CD4-positive, alpha-beta memory T cell (primary cell): ENCODE measurements at regions not wholly inside any gene's neighbourhood (a gene's known extent, or its start where the extent isn't known, plus 50 kb on each side); places are given as distances from the start of the nearest gene placed in this dataset.

Experiments
- CTCF ChIA-PET: fragments of 350-600 bp; sonication (Branson Sonifier 250); formaldehyde crosslinking; loops from one replicate; lab custom pipeline; 2021; ENCODE audit warnings: inconsistent platforms; ENCODE audit not compliant: partially characterized antibody; lab: Charles Lee
- POLR2A ChIA-PET: fragments of 350-600 bp; sonication (Branson Sonifier 250); formaldehyde crosslinking; loops from one replicate; lab custom pipeline; 2021; ENCODE audit not compliant: partially characterized antibody; lab: Charles Lee
- DNase-seq, 5 donors: peaks; one replicate each; pipeline versions ENCODE4 v3.0.0 to v3.0.0-alpha.2; 2020 to 2022; ENCODE audit warnings: mixed read lengths in 1 of 5
- H3K27ac ChIP-seq: one replicate; pipeline ENCODE4 v1.7.0; 2013; ENCODE audit warnings: low read depth, low read length
- H3K27me3 ChIP-seq: 2 replicates; pipeline ENCODE4 v1.7.0; 2013; ENCODE audit warnings: mild to moderate bottlenecking, low read length, moderate library complexity; ENCODE audit not compliant: insufficient read depth
- H3K36me3 ChIP-seq: 2 replicates; pipeline ENCODE4 v1.7.0; 2013; ENCODE audit warnings: mild to moderate bottlenecking, low read length, moderate library complexity; ENCODE audit not compliant: insufficient read depth
- H3K4me1 ChIP-seq: 2 replicates; pipeline ENCODE4 v1.7.0; 2013; ENCODE audit warnings: mild to moderate bottlenecking, low read length, moderate library complexity; ENCODE audit not compliant: insufficient read depth
- H3K4me3 ChIP-seq, 2 donors: one replicate each; pipeline ENCODE4 v1.7.0; 2013; ENCODE audit warnings: low read length in 2 of 2, mild to moderate bottlenecking in 1 of 2
- H3K9me3 ChIP-seq, 2 donors: one replicate each; pipeline ENCODE4 v1.7.0; 2013; ENCODE audit warnings: low read length in 2 of 2, control low read depth in 1 of 2; ENCODE audit not compliant: control insufficient read depth in 1 of 2
- H3K27ac Mint-ChIP-seq, 7 donors: one replicate each; pipeline ENCODE4 v1.8.0; 2020 to 2021; ENCODE audit warnings: mixed read lengths in 7 of 7, mild to moderate bottlenecking in 6 of 7, inconsistent platforms in 3 of 7, moderate library complexity in 3 of 7
- H3K27me3 Mint-ChIP-seq, 2 donors: one replicate each; pipeline ENCODE4 v1.8.0; 2020 to 2021; ENCODE audit warnings: mixed read lengths in 2 of 2
- H3K36me3 Mint-ChIP-seq, 2 donors: one replicate each; pipeline ENCODE4 v1.8.0; 2020 to 2021; ENCODE audit warnings: mixed read lengths in 2 of 2, inconsistent platforms in 1 of 2, mild to moderate bottlenecking in 1 of 2
- H3K4me1 Mint-ChIP-seq, 4 donors: one replicate each; pipeline ENCODE4 v1.8.0; 2020 to 2021; ENCODE audit warnings: mixed read lengths in 4 of 4, mild to moderate bottlenecking in 1 of 4
- H3K4me3 Mint-ChIP-seq, 8 donors: one replicate each; pipeline ENCODE4 v1.8.0; 2020 to 2021; ENCODE audit warnings: mixed read lengths in 8 of 8, mild to moderate bottlenecking in 7 of 8, moderate library complexity in 6 of 8, inconsistent platforms in 3 of 8
- H3K9me3 Mint-ChIP-seq, 8 donors: one replicate each; pipeline ENCODE4 v1.8.0; 2020 to 2021; ENCODE audit warnings: mixed read lengths in 8 of 8, mild to moderate bottlenecking in 5 of 8, inconsistent platforms in 3 of 8, moderate library complexity in 1 of 8
- intact Hi-C: fragments of 100-400 bp; cut with micrococcal nuclease; formaldehyde crosslinking; loops from one replicate; pipeline ENCODE4 v1.15.1; 2023

DNA sequence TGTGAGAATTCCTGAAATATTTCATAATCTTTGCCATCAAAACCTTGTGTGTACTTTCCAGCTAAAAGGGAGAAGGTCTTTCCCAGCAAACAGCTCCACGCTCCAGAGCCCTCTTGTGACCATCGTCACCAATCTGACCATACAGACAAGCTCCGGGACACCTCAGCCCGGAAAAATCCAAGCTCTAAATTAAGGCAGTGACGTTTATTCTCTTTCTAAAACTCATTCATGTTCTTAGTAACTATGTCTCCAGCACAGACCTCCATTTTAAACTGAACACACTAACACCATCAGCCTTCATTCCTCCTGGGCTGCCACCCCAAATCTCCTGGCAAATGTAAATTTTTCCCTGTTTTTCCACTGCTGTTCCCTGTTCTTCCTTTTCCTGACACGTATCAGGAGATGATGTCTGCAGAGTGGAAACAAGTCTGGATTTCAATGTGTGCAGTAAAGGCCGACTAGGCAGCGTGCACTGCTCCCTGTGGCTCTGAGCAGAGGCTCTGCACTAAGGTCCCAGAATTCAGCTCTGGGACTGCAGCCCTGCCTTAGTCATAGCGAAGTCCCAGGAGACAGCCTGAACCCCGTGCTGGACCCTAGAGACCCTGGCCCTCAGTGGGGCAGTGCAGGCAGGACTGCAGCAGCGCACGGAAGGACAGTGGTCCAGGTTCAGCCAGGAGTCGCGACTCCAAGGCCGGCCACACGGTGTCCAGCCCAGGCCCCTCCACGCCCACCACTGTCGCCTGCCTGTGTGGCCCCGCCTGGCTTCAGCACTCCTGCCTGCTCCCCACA, 452.5 kb upstream of the SALL3 start:
- H3K27ac ChIP-seq, result no peak overlapping the region
- Mint-ChIP-seq H3K36me3 (no peaks in the 10 kb centered on the region), H3K9me3 (peaks cover 0 to 4% (median 0%) of the 10 kb centered on the region in 8 donors), H3K27me3 (peaks cover 0 to 1% of the 10 kb centered on the region in 2 donors), H3K4me3 (no peak overlapping the region), H3K4me1 (no peaks in the 10 kb centered on the region), H3K27ac (peak overlapping the region in 1 of 7 donors; percentile 56)
- CTCF ChIA-PET, result no interaction called here
- no peak overlapping the region for H3K4me3 ChIP-seq
- intact Hi-C loops, result no loop called here
- no peaks in the 10 kb centered on the region for H3K36me3 ChIP-seq
- no peak for DNase-seq
- H3K9me3 ChIP-seq, result no peaks in the 10 kb centered on the region
- no peaks in the 10 kb centered on the region for H3K27me3 ChIP-seq
- no peaks in the 10 kb centered on the region for H3K4me1 ChIP-seq
- POLR2A ChIA-PET, result no interaction called here

DNA sequence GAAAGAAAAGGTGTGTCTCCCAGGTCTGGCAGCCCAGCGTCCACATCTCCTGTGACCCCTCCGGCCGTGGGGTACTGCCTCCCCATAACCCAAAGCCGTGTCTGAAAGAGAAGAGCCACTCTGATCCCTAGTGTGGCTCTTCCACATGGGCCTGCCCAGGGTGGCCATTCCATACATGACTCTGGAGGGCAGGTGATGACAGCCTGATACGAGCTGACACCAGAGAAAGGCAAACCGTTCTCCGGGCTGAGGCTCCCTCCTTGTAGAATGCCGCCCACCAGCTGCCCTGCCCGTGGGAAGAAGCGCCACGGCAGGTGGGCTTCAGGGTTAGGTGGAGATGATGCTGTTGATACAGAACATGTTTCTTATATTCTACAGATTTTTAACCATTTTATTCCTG, 451.6 kb upstream of the SALL3 start:
- no peak overlapping the region for H3K27ac ChIP-seq
- no peaks in the 10 kb centered on the region for H3K4me1 ChIP-seq
- intact Hi-C loops, result no loop called here
- DNase-seq, result no peak
- Mint-ChIP-seq H3K27ac (no peak overlapping the region), H3K27me3 (peaks cover 0 to 1% of the 10 kb centered on the region in 2 donors), H3K4me1 (no peaks in the 10 kb centered on the region), H3K9me3 (peaks cover 0 to 4% (median 0%) of the 10 kb centered on the region in 8 donors), H3K36me3 (no peaks in the 10 kb centered on the region), H3K4me3 (no peak overlapping the region)
- H3K27me3 ChIP-seq, result no peaks in the 10 kb centered on the region
- H3K4me3 ChIP-seq, result no peak overlapping the region
- H3K9me3 ChIP-seq, result no peaks in the 10 kb centered on the region
- ChIA-PET CTCF (no interaction called here), POLR2A (no interaction called here)
- H3K36me3 ChIP-seq, result no peaks in the 10 kb centered on the region

DNA sequence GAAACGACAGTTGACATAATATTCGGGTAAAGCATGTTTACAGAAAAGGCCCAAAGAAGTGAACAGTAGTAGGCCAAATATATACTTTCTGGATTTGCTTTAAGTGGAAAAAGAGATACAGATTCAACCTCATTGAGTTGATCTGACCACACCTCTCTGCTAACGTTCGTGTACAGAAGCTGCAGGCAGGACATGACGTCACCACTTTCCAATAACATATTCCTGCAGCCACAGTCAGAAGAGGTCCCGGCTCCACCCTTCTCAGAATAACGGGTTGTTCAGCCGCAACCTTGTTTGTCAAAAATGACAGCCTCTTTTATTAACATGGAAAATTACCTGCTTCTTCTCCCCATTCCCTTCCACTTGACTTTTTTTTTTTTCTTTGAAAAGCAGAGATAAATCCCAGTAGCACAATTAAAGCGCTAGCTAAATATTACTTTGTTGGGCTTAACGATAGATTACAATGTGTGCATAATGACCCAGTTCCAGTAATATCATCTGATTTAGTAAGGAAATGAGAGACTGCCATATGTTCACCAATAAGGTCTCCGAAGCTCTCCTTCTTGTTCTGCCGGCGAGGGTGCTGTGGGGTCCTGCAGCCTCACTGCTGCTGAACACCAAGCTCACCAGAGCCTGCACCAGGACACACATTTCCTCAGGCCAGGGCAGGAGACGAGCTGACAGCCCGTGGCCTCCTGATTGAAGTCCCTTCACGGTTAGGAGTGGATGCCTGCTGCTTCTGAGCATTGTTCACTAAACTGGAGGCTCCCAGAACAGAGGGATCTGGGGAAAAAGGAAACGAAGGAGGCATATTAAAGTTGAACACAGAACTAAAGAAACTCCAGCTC, 451.0 kb upstream of the SALL3 start:
- intact Hi-C loops, result no loop called here
- no peaks in the 10 kb centered on the region for H3K36me3 Mint-ChIP-seq
- Histone ChIP-seq H3K9me3 (no peaks in the 10 kb centered on the region), H3K4me3 (no peak overlapping the region), H3K27ac (no peak overlapping the region), H3K36me3 (no peaks in the 10 kb centered on the region), H3K4me1 (no peaks in the 10 kb centered on the region), H3K27me3 (no peaks in the 10 kb centered on the region)
- POLR2A ChIA-PET, result no interaction called here
- no peaks in the 10 kb centered on the region for H3K4me1 Mint-ChIP-seq
- CTCF ChIA-PET, result no interaction called here
- H3K27ac Mint-ChIP-seq, result no peak overlapping the region
- peaks cover 0 to 3% (median 0%) of the 10 kb centered on the region in 8 donors for H3K9me3 Mint-ChIP-seq
- no peak for DNase-seq
- peaks cover 0 to 1% of the 10 kb centered on the region in 2 donors for H3K27me3 Mint-ChIP-seq
- H3K4me3 Mint-ChIP-seq, result no peak overlapping the region

DNA sequence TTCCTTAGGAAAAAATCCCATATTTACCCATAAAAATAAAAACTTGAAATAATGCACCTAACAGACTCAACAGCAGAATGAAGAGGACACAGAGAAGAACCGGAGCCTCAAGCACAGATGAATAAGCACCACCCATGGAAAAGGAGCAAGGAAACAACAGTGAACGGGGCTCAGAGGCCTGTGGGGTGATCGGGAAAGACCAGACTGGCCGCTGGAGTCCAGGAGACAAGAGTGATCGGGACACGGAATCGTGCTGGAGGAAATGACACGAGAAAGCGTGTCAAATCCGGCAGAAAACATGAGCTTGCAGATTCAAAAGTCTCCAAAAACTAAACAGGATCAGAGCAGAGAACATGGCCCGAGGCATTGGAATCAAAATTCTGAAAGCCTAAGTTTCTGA, 448.0 kb upstream of the SALL3 start:
- Mint-ChIP-seq H3K27me3 (peaks cover 0 to 1% of the 10 kb centered on the region in 2 donors), H3K4me1 (no peaks in the 10 kb centered on the region), H3K27ac (no peak overlapping the region), H3K4me3 (no peak overlapping the region), H3K9me3 (peaks cover 0 to 2% (median 0%) of the 10 kb centered on the region in 8 donors), H3K36me3 (no peaks in the 10 kb centered on the region)
- CTCF ChIA-PET, result no interaction called here
- no peaks in the 10 kb centered on the region for H3K4me1 ChIP-seq
- DNase-seq, result no peak
- no peaks in the 10 kb centered on the region for H3K9me3 ChIP-seq
- H3K36me3 ChIP-seq, result no peaks in the 10 kb centered on the region
- no peak overlapping the region for H3K4me3 ChIP-seq
- H3K27me3 ChIP-seq, result no peaks in the 10 kb centered on the region
- H3K27ac ChIP-seq, result no peak overlapping the region
- intact Hi-C loops, result no loop called here
- POLR2A ChIA-PET, result no interaction called here

DNA sequence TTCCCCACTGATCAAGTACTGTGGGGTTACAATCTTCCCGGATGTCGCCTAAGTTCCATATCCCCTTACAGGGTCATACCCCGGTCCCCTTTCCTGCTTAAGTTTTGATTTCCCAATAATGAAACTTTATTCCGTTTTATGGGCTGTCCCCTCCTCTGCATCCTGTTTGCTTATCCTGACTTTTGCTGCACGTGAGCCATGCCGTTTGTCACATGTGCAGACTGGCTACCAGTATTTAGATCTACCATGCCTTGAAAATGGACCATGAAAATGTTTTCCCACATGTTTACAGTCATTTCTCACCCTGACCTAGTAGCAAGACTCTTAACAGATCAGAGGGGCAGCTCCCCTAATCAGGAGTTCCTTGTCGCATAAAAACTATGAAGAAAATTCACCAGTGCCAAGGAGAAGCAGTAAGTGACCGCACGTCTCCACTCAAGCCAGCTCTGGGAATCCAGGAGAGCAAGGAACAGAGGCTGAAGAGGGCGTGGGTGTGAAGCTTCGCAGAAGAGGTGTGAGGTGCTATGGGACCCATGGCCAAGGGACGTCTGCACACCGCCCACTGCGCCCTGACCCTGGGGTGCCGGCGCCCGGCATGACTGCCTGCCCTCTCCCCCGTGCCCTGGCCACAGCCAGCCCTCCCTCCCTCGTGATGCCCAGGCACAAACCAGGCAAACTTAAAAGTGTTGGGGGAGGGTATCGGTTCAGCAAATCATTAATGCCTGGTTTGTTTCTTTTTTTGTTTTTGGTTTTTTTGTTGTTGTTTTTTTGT, 440.8 kb upstream of the SALL3 start:
- H3K9me3 Mint-ChIP-seq, result peaks cover 0 to 4% (median 0%) of the 10 kb centered on the region in 8 donors
- H3K36me3 ChIP-seq, result no peaks in the 10 kb centered on the region
- intact Hi-C loops, result no loop called here
- H3K4me1 Mint-ChIP-seq, result no peaks in the 10 kb centered on the region
- H3K36me3 Mint-ChIP-seq, result no peaks in the 10 kb centered on the region
- H3K27ac Mint-ChIP-seq, result no peak overlapping the region
- no peak for DNase-seq
- no peak overlapping the region for H3K4me3 Mint-ChIP-seq
- ChIA-PET CTCF (no interaction called here), POLR2A (no interaction called here)
- no peak overlapping the region for H3K4me3 ChIP-seq
- no peaks in the 10 kb centered on the region for H3K27me3 Mint-ChIP-seq
- H3K27me3 ChIP-seq, result no peaks in the 10 kb centered on the region
- no peaks in the 10 kb centered on the region for H3K9me3 ChIP-seq
- H3K4me1 ChIP-seq, result no peaks in the 10 kb centered on the region
- H3K27ac ChIP-seq, result no peak overlapping the region

DNA sequence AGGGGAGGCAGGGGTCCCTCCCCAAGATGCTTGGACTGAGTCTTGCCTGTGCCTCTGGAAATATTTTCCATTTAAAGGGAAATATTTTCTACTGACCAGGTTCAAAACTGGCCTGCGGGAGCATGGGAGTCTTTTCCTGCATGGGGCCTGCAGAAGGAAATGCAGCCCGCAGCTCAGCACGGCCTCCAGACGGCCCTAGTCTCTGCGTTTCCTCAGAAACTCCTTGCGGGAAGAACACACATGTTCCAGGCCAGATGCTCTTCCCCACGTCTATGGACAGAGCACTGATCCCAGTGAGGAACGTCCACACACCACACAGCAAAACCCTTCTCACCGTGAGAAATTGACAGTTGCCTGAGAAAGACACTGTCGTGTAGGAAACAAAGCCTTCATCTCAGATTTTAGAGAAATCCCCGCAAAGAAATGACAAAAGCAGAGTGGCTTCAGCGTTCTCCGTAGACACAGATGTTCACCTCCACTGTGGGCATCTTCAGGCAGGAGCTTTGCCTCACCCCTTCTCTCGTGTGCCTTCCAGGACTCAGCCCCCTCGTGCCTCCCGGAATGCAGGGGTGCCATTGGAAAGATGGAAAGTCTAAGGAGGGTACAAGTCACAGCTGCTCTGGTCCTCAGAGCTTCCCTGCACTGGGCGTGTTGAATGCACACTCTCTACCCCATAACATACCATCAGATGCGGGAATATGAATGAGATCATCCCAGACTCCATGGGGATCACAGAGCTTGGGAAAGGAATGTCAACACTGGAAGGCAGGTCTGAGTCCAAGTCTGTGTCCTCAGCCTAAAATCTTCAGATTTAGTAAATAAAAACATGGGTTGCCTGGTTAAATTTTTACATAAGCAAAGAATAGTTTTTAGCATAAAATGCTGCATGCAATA, 438.7 kb upstream of the SALL3 start:
- H3K36me3 ChIP-seq, result no peaks in the 10 kb centered on the region
- no peak for DNase-seq
- H3K4me1 ChIP-seq, result no peaks in the 10 kb centered on the region
- H3K9me3 ChIP-seq, result no peaks in the 10 kb centered on the region
- ChIA-PET POLR2A (no interaction called here), CTCF (no interaction called here)
- intact Hi-C loops, result no loop called here
- Mint-ChIP-seq H3K27ac (no peak overlapping the region), H3K4me1 (no peaks in the 10 kb centered on the region), H3K9me3 (peaks cover 0 to 4% (median under 1%) of the 10 kb centered on the region in 8 donors), H3K36me3 (no peaks in the 10 kb centered on the region), H3K4me3 (no peak overlapping the region), H3K27me3 (no peaks in the 10 kb centered on the region)
- no peak overlapping the region for H3K4me3 ChIP-seq
- H3K27ac ChIP-seq, result no peak overlapping the region
- H3K27me3 ChIP-seq, result no peaks in the 10 kb centered on the region
